HCT116 (cell line): ENCODE measurements at regions not wholly inside any gene's neighbourhood (a gene's known extent, or its start where the extent isn't known, plus 50 kb on each side); places are given as distances from the start of the nearest gene placed in this dataset.

Experiments used
- ATAC-seq: fragments of 200-7000 bp; cut with Tn5 transposase; 2 replicates; pipeline ENCODE4 v1.9.1; 2020; ENCODE audit warnings: mild to moderate bottlenecking, moderate library complexity
- BruUV-seq: library from RNA; stranded (reverse); fragments of 400-500 nt; replicated peaks from 2 replicates; lab custom pipeline; 2021; lab: Mats Ljungman, UMichigan
- CTCF ChIA-PET: fragments of 300-600 bp; sonication (Branson Sonifier 250); formaldehyde crosslinking; loops from one replicate; lab custom pipeline; 2021; ENCODE audit warnings: antibody characterized with exemption; lab: Charles Lee
- POLR2A ChIA-PET: fragments of 300-600, 350-600 bp; sonication (Branson Sonifier 250); formaldehyde crosslinking; loops from one replicate; lab custom pipeline; 2021; ENCODE audit warnings: antibody characterized with exemption; lab: Charles Lee
- RAD21 ChIA-PET, 2 experiments: fragments of 300-600 bp; sonication (Branson Sonifier 250); formaldehyde crosslinking; loops; one replicate each; lab custom pipeline; 2023; ENCODE audit warnings: low total read pairs in 2 of 2; ENCODE audit not compliant: uncharacterized antibody in 2 of 2, unreplicated experiment in 2 of 2, low non-redundant PET in 1 of 2; lab: Charles Lee
- DNase-seq: peaks from one replicate; pipeline ENCODE4 v3.0.0-alpha.2; 2010; ENCODE audit warnings: low read depth, low spot score
- H2AFZ ChIP-seq: fragments of 200-600 bp; shearing (Covaris generic), sonication (generic); 2 replicates; pipeline ENCODE4 v1.6.1; 2017; ENCODE audit warnings: low read depth, mixed run types, mixed read lengths, antibody characterized with exemption, low read length; ENCODE audit not compliant: poor library complexity, severe bottlenecking
- H3K27ac ChIP-seq: 2 replicates; pipeline ENCODE4 v1.5.1; 2012; ENCODE audit warnings: low read depth, low read length
- H3K27me3 ChIP-seq: fragments of 200-600 bp; sonication (generic); 2 replicates; pipeline ENCODE4 v1.6.1; 2016; ENCODE audit warnings: mixed run types, low read length, mixed read lengths; ENCODE audit not compliant: insufficient read depth
- H3K36me3 ChIP-seq, 2 experiments: fragments of 200-500 bp in 1 of 2; fragments of 200-600 bp in 1 of 2; sonication (Bioruptor generic) in 1 of 2; sonication (generic) in 1 of 2; 2 replicates each; pipeline versions ENCODE4 v1.5.1 to v1.6.1; 2014 to 2016; ENCODE audit warnings: low read length in 2 of 2, inconsistent platforms in 1 of 2, mixed read lengths in 1 of 2, mixed run types in 1 of 2; ENCODE audit not compliant: insufficient read depth in 2 of 2, control insufficient read depth in 1 of 2
- H3K4me1 ChIP-seq, 2 experiments: fragments of 200-600 bp in 1 of 2; sonication (generic) in 1 of 2; 2 replicates each; pipeline versions ENCODE4 v1.5.1 to v1.6.1; 2012 to 2017; ENCODE audit warnings: low read length in 2 of 2, inconsistent platforms in 1 of 2, mild to moderate bottlenecking in 1 of 2, mixed read lengths in 1 of 2, mixed run types in 1 of 2, moderate library complexity in 1 of 2; ENCODE audit not compliant: insufficient read depth in 2 of 2, control insufficient read depth in 1 of 2
- H3K4me2 ChIP-seq: fragments of 200-600 bp; sonication (generic); 2 replicates; pipeline ENCODE4 v1.6.1; 2017; ENCODE audit warnings: mixed run types, low read length, mixed read lengths
- H3K4me3 ChIP-seq, 2 experiments: fragments of 200-600 bp in 1 of 2; sonication (generic) in 1 of 2; replicated peaks in 1 of 2; 2 replicates each; pipeline ENCODE4 v1.5.1; 2011 to 2016; ENCODE audit warnings: low read length in 2 of 2, control low read depth in 1 of 2, low read depth in 1 of 2, mild to moderate bottlenecking in 1 of 2, mixed read lengths in 1 of 2, mixed run types in 1 of 2
- H3K79me2 ChIP-seq: fragments of 200-600 bp; sonication (generic); 2 replicates; pipeline ENCODE4 v1.6.1; 2017; ENCODE audit warnings: mild to moderate bottlenecking, mixed run types, low read length, moderate library complexity, mixed read lengths; ENCODE audit not compliant: insufficient read depth
- H3K9ac ChIP-seq: fragments of 200-600 bp; sonication (generic); 2 replicates; pipeline ENCODE4 v1.6.1; 2016; ENCODE audit warnings: low read length, mixed read lengths
- H3K9me2 ChIP-seq: fragments of 200-600 bp; sonication (generic), shearing (Covaris generic); 2 replicates; pipeline ENCODE4 v1.6.1; 2017; ENCODE audit warnings: mixed run types, mild to moderate bottlenecking, moderate library complexity; ENCODE audit not compliant: insufficient read depth
- H3K9me3 ChIP-seq, 2 experiments: fragments of 200-500 bp in 1 of 2; fragments of 200-600 bp in 1 of 2; sonication (Bioruptor generic) in 1 of 2; sonication (generic) in 1 of 2; 2 replicates each; pipeline ENCODE4 v1.6.1; 2014 to 2017; ENCODE audit warnings: low read length in 2 of 2, mixed read lengths in 2 of 2, inconsistent platforms in 1 of 2, low read depth in 1 of 2, mild to moderate bottlenecking in 1 of 2, mixed run types in 1 of 2, moderate library complexity in 1 of 2; ENCODE audit not compliant: control insufficient read depth in 1 of 2, insufficient read depth in 1 of 2
- H4K20me1 ChIP-seq: fragments of 200-600 bp; sonication (generic), shearing (Covaris generic); 2 replicates; pipeline ENCODE4 v1.6.1; 2017; ENCODE audit warnings: mixed run types, mild to moderate bottlenecking, moderate library complexity; ENCODE audit not compliant: insufficient read depth
- CBX3 ChIP-seq: IDR thresholded peaks from 2 replicates; pipeline ENCODE4 v1.6.1; 2012; ENCODE audit warnings: low read depth
- ELF1 ChIP-seq: IDR thresholded peaks from 2 replicates; pipeline ENCODE4 v1.6.1; 2012; ENCODE audit warnings: low read depth, borderline replicate concordance
- EZH2 ChIP-seq: fragments of 200-600 bp; sonication (generic); IDR thresholded peaks from 2 replicates; pipeline ENCODE4 v1.6.1; 2017; ENCODE audit warnings: antibody characterized with exemption, mixed run types
- EZH2phosphoT487 ChIP-seq: fragments of 200-600 bp; IDR thresholded peaks from 2 replicates; pipeline ENCODE4 v1.6.1; 2018; ENCODE audit warnings: antibody characterized with exemption, borderline replicate concordance
- FOSL1 ChIP-seq: IDR thresholded peaks from 2 replicates; pipeline ENCODE4 v1.6.1; 2012; ENCODE audit warnings: low read depth
- JUND ChIP-seq: IDR thresholded peaks from 2 replicates; pipeline ENCODE4 v1.6.1; 2012
- POLR2A ChIP-seq: IDR thresholded peaks from 2 replicates; pipeline ENCODE4 v1.7.0; 2011; ENCODE audit warnings: borderline replicate concordance; ENCODE audit not compliant: insufficient read depth, insufficient read length; ENCODE audit errors: extremely low read depth
- POLR2AphosphoS5 ChIP-seq: IDR thresholded peaks from 2 replicates; pipeline ENCODE4 v1.6.1; 2011; ENCODE audit warnings: mild to moderate bottlenecking, low read depth, low read length, moderate library complexity
- RAD21 ChIP-seq: IDR thresholded peaks from 2 replicates; pipeline ENCODE4 v1.6.1; 2012; ENCODE audit warnings: low read depth, mild to moderate bottlenecking
- SIN3A ChIP-seq: IDR thresholded peaks from 2 replicates; pipeline ENCODE4 v1.6.1; 2012; ENCODE audit warnings: low read depth
- SP1 ChIP-seq: IDR thresholded peaks from 2 replicates; pipeline ENCODE4 v1.6.1; 2012; ENCODE audit warnings: low read depth
- SRF ChIP-seq: IDR thresholded peaks from 2 replicates; pipeline ENCODE4 v1.6.1; 2012; ENCODE audit warnings: low read depth
- TCF7L2 ChIP-seq: IDR thresholded peaks from 2 replicates; pipeline ENCODE4 v1.7.0; 2011; ENCODE audit warnings: borderline replicate concordance, inconsistent platforms; ENCODE audit not compliant: insufficient read depth, insufficient read length; ENCODE audit errors: extremely low read depth
- YY1 ChIP-seq: IDR thresholded peaks from 2 replicates; pipeline ENCODE4 v1.6.1; 2011; ENCODE audit warnings: low read length, low read depth, moderate library complexity, mild to moderate bottlenecking; ENCODE audit not compliant: insufficient replicate concordance; ENCODE audit errors: extremely low read depth
- intact Hi-C: fragments of 100-400 bp; cut with micrococcal nuclease; formaldehyde crosslinking; loops from 2 replicates; pipeline ENCODE4 v1.10.0; 2022
- TF ChIP-seq, protein P1 (sequence below): IDR thresholded peaks from 2 replicates; pipeline ENCODE4 v1.6.1; 2011; ENCODE audit warnings: mild to moderate bottlenecking, low read length, moderate library complexity; ENCODE audit not compliant: insufficient replicate concordance; ENCODE audit errors: extremely low read depth
- TF ChIP-seq, protein P2 (sequence below): IDR thresholded peaks from 2 replicates; pipeline ENCODE4 v1.6.1; 2012
- TF ChIP-seq, protein P3 (sequence below), 3 experiments: fragments of 200-600 bp in 1 of 3; sonication (generic) in 1 of 3; IDR thresholded peaks in 2 of 3; conservative IDR thresholded peaks in 1 of 3; 2 replicates each; pipeline ENCODE4 v1.5.1; 2012 to 2017; ENCODE audit warnings: low read depth in 2 of 3, low read length in 2 of 3, antibody characterized with exemption in 1 of 3, borderline replicate concordance in 1 of 3, control low read depth in 1 of 3, mild to moderate bottlenecking in 1 of 3, mixed read lengths in 1 of 3, mixed run types in 1 of 3, moderate library complexity in 1 of 3; ENCODE audit not compliant: insufficient read depth in 1 of 3
- TF ChIP-seq, protein P4 (sequence below): IDR thresholded peaks from 2 replicates; pipeline ENCODE4 v1.6.1; 2012; ENCODE audit warnings: low read depth
- TF ChIP-seq, protein P5 (sequence below): IDR thresholded peaks from 2 replicates; pipeline ENCODE4 v1.6.1; 2012

DNA sequence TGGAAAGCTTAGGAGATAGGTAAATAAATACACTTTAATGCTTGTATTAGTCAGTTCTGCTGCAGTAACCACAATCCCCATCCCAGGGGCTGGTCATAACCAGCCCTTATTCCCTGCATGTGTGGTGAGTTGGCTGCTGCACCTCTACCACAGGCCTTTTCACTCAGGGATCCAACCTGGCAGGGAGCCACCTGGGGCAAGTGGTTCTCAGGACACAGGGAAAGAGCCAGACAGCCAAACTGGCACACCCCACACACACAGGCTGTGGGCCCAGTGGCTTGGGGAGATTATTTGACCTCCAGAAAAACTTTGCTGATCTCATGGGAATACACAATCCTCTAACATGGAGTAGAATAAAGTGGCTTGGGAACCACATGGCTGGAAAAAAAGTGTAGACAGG lies 400.0 kb upstream of the RNF32 start:
- Histone ChIP-seq H4K20me1 (no peaks in the 10 kb centered on the region), H3K27me3 (peaks cover 8% of the 10 kb centered on the region; the same call in 1 of the 2 replicates), H3K4me3 (no peak overlapping the region), H3K79me2 (no peaks in the 10 kb centered on the region), H3K27ac (no peak overlapping the region), H3K9me3 (no peaks in the 10 kb centered on the region), H3K4me2 (no peak overlapping the region), H3K9me2 (no peaks in the 10 kb centered on the region), H3K9ac (no peak overlapping the region), H3K4me1 (no peaks in the 10 kb centered on the region), H3K36me3 (no peaks in the 10 kb centered on the region), H2AFZ (no peak overlapping the region)
- ChIA-PET POLR2A (no interaction called here), RAD21 (no interaction called here), CTCF (no interaction called here)
- no peak for TF ChIP-seq TCF7L2
- TF ChIP-seq FOSL1: no peak
- no peak for TF ChIP-seq EZH2phosphoT487
- no peak for TF ChIP-seq SIN3A
- no peak for TF ChIP-seq EZH2
- no peak for TF ChIP-seq YY1
- TF ChIP-seq, protein P1, sequence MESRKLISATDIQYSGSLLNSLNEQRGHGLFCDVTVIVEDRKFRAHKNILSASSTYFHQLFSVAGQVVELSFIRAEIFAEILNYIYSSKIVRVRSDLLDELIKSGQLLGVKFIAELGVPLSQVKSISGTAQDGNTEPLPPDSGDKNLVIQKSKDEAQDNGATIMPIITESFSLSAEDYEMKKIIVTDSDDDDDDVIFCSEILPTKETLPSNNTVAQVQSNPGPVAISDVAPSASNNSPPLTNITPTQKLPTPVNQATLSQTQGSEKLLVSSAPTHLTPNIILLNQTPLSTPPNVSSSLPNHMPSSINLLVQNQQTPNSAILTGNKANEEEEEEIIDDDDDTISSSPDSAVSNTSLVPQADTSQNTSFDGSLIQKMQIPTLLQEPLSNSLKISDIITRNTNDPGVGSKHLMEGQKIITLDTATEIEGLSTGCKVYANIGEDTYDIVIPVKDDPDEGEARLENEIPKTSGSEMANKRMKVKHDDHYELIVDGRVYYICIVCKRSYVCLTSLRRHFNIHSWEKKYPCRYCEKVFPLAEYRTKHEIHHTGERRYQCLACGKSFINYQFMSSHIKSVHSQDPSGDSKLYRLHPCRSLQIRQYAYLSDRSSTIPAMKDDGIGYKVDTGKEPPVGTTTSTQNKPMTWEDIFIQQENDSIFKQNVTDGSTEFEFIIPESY: no peak
- no peak for TF ChIP-seq POLR2AphosphoS5
- TF ChIP-seq, protein P2, sequence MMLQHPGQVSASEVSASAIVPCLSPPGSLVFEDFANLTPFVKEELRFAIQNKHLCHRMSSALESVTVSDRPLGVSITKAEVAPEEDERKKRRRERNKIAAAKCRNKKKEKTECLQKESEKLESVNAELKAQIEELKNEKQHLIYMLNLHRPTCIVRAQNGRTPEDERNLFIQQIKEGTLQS: no peak
- TF ChIP-seq POLR2A: no peak
- no peak for TF ChIP-seq SRF
- TF ChIP-seq, protein P3, sequence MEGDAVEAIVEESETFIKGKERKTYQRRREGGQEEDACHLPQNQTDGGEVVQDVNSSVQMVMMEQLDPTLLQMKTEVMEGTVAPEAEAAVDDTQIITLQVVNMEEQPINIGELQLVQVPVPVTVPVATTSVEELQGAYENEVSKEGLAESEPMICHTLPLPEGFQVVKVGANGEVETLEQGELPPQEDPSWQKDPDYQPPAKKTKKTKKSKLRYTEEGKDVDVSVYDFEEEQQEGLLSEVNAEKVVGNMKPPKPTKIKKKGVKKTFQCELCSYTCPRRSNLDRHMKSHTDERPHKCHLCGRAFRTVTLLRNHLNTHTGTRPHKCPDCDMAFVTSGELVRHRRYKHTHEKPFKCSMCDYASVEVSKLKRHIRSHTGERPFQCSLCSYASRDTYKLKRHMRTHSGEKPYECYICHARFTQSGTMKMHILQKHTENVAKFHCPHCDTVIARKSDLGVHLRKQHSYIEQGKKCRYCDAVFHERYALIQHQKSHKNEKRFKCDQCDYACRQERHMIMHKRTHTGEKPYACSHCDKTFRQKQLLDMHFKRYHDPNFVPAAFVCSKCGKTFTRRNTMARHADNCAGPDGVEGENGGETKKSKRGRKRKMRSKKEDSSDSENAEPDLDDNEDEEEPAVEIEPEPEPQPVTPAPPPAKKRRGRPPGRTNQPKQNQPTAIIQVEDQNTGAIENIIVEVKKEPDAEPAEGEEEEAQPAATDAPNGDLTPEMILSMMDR (IDR thresholded peaks at IDR 0.05 in 2 of 3, conservative IDR thresholded peaks at IDR 0.05 in 1 of 3; ENCODE audit: borderline replicate concordance in 1 of 3, insufficient read depth in 1 of 3, low read depth in 2 of 3, low read length in 2 of 3): no peak
- TF ChIP-seq, protein P4, sequence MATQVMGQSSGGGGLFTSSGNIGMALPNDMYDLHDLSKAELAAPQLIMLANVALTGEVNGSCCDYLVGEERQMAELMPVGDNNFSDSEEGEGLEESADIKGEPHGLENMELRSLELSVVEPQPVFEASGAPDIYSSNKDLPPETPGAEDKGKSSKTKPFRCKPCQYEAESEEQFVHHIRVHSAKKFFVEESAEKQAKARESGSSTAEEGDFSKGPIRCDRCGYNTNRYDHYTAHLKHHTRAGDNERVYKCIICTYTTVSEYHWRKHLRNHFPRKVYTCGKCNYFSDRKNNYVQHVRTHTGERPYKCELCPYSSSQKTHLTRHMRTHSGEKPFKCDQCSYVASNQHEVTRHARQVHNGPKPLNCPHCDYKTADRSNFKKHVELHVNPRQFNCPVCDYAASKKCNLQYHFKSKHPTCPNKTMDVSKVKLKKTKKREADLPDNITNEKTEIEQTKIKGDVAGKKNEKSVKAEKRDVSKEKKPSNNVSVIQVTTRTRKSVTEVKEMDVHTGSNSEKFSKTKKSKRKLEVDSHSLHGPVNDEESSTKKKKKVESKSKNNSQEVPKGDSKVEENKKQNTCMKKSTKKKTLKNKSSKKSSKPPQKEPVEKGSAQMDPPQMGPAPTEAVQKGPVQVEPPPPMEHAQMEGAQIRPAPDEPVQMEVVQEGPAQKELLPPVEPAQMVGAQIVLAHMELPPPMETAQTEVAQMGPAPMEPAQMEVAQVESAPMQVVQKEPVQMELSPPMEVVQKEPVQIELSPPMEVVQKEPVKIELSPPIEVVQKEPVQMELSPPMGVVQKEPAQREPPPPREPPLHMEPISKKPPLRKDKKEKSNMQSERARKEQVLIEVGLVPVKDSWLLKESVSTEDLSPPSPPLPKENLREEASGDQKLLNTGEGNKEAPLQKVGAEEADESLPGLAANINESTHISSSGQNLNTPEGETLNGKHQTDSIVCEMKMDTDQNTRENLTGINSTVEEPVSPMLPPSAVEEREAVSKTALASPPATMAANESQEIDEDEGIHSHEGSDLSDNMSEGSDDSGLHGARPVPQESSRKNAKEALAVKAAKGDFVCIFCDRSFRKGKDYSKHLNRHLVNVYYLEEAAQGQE: no peak
- TF ChIP-seq SP1: no peak
- no peak for TF ChIP-seq JUND
- TF ChIP-seq, protein P5, sequence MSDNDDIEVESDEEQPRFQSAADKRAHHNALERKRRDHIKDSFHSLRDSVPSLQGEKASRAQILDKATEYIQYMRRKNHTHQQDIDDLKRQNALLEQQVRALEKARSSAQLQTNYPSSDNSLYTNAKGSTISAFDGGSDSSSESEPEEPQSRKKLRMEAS: no peak
- TF ChIP-seq RAD21: no peak
- no peak for TF ChIP-seq CBX3
- no peak for TF ChIP-seq ELF1
- BruUV-seq: no TSS peak
- intact Hi-C loops: no loop called here
- DNase-seq (no peak), ATAC-seq (no peak)
